Keratinocyte (primary cell): ENCODE measurements at regions not wholly inside any gene's neighbourhood (a gene's known extent, or its start where the extent isn't known, plus 50 kb on each side); places are given as distances from the start of the nearest gene placed in this dataset.
"Not testable (repeated sequence)": the region's sequence is repeated elsewhere in the genome, so short reads cannot be mapped to it uniquely, and the experiment has no call there.

Source experiments
- EZH2 ChIP-seq: IDR thresholded peaks from one replicate; pipeline ENCODE4 v1.6.1; 2012; ENCODE audit warnings: inconsistent platforms, mild to moderate bottlenecking, low read length, moderate library complexity
- TF ChIP-seq, protein P1 (sequence below), 3 experiments: IDR thresholded peaks in 1 of 3; conservative IDR thresholded peaks in 1 of 3; optimal IDR thresholded peaks in 1 of 3; 2 replicates in 2 of 3; 3 replicates in 1 of 3; pipeline versions ENCODE3 to v1.5.1; 2011; ENCODE audit warnings: low read length in 3 of 3, mild to moderate bottlenecking in 3 of 3, moderate library complexity in 2 of 3, control low read depth in 1 of 3, inconsistent platforms in 1 of 3; ENCODE audit not compliant: insufficient read depth in 2 of 3; ENCODE audit errors: extremely low read depth in 1 of 3

DNA sequence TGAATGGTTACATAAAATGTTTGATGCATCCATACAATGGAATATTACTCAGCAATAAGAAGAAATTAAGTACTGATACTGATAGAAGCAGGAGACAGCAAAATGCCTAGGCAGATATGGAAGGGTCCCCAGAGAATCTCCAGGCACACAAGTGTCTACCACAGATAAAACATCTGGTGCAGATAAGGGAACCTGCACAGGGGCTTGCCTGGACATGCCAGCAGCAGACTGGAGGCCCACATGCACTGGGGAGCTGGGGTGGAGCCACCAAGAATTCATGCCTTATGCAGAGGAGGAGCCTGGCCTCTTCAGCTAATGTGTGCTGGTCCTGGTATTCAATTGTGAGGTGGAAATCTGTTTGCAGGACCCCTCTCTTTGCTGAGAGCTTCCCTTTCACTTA is 129.2 kb upstream of the CTSV start:
- TF ChIP-seq, protein P1, sequence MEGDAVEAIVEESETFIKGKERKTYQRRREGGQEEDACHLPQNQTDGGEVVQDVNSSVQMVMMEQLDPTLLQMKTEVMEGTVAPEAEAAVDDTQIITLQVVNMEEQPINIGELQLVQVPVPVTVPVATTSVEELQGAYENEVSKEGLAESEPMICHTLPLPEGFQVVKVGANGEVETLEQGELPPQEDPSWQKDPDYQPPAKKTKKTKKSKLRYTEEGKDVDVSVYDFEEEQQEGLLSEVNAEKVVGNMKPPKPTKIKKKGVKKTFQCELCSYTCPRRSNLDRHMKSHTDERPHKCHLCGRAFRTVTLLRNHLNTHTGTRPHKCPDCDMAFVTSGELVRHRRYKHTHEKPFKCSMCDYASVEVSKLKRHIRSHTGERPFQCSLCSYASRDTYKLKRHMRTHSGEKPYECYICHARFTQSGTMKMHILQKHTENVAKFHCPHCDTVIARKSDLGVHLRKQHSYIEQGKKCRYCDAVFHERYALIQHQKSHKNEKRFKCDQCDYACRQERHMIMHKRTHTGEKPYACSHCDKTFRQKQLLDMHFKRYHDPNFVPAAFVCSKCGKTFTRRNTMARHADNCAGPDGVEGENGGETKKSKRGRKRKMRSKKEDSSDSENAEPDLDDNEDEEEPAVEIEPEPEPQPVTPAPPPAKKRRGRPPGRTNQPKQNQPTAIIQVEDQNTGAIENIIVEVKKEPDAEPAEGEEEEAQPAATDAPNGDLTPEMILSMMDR (optimal IDR thresholded peaks at IDR 0.05 in 1 of 3, IDR thresholded peaks at IDR 0.05 in 1 of 3, conservative IDR thresholded peaks at IDR 0.05 in 1 of 3; ENCODE audit: extremely low read depth in 1 of 3, insufficient read depth in 2 of 3, low read length in 3 of 3) = not testable (repeated sequence)
- TF ChIP-seq EZH2 = not testable (repeated sequence)
